NT2/D1 (cell line): ENCODE measurements at regions not wholly inside any gene's neighbourhood (a gene's known extent, or its start where the extent isn't known, plus 50 kb on each side); places are given as distances from the start of the nearest gene placed in this dataset.

Experiments
- SUZ12 ChIP-seq: IDR thresholded peaks from 2 replicates; pipeline ENCODE4 v1.6.1; 2011; ENCODE audit not compliant: insufficient read length, insufficient read depth; ENCODE audit errors: extremely low read depth
- YY1 ChIP-seq: IDR thresholded peaks from 2 replicates; pipeline ENCODE4 v1.6.1; 2011; ENCODE audit not compliant: insufficient read length, insufficient read depth
- ZNF274 ChIP-seq: IDR thresholded peaks from 2 replicates; pipeline ENCODE4 v1.6.1; 2011; ENCODE audit warnings: mild to moderate bottlenecking, low read depth, low read length

DNA sequence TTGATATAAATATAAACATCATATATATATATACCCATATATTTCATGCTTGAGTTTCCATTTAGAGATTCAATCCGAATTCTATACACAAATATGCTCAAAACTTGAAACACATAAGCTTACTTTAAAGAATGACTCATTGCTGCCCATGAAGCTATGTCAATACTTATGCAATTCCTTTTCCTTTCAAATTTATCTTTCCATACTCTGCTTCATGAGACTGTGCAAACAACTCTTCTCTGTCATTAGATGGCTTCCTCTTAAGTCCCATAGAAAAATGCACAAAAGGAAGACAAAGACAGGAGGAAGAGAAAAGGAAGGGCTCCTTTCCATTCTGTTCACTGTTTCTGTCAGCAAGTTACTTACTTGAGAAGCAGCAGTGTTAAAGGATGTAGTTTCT is 895.7 kb upstream of the SORCS1 start:
- no peak for TF ChIP-seq SUZ12
- TF ChIP-seq ZNF274: no peak
- no peak for TF ChIP-seq YY1
